HepG2 (cell line): ENCODE measurements at regions not wholly inside any gene's neighbourhood (a gene's known extent, or its start where the extent isn't known, plus 50 kb on each side); places are given as distances from the start of the nearest gene placed in this dataset.
A peak's percentile ranks its signal among the peaks of the same experiment; 100 is the strongest.
"Not testable (repeated sequence)": the region's sequence is repeated elsewhere in the genome, so short reads cannot be mapped to it uniquely, and the experiment has no call there.

ENCODE experiments used
- ATAC-seq: fragments of 200-7000 bp; cut with Tn5 transposase; 3 replicates; pipeline ENCODE4 v1.9.1; 2020; ENCODE audit warnings: mild to moderate bottlenecking, moderate library complexity
- BruUV-seq: library from RNA; stranded (reverse); fragments of 400-500 nt; replicated peaks from 2 replicates; lab custom pipeline; 2021; lab: Mats Ljungman, UMichigan
- CTCF ChIA-PET: fragments of 300-600 bp; formaldehyde crosslinking; extraction: SDS; loops from one replicate; lab custom pipeline; 2021; ENCODE audit warnings: low total read pairs, inconsistent platforms, low intra/inter-chr PET ratio; lab: Yijun Ruan, JAX
- POLR2A ChIA-PET: fragments of 350-600 bp; sonication (Branson Sonifier 250); formaldehyde crosslinking; loops from one replicate; lab custom pipeline; 2020; ENCODE audit warnings: antibody characterized with exemption, inconsistent platforms; lab: Yijun Ruan, JAX
- DNase-seq: peaks from one replicate; pipeline ENCODE4 v3.0.0-alpha.2; 2015; ENCODE audit warnings: low spot score
- FAIRE-seq: peaks from 3 replicates; lab custom pipeline; 2011; peaks lifted over from hg19 to GRCh38; lab: Jason Lieb, UNC
- H2AFZ ChIP-seq: one replicate; pipeline ENCODE4 v1.6.1; 2011; ENCODE audit warnings: low read length, inconsistent platforms
- H3K27ac ChIP-seq: fragments of 300-600 bp; 3 replicates; pipeline ENCODE4 v1.8.0; 2011; ENCODE audit warnings: mixed run types, mild to moderate bottlenecking, mixed read lengths, low read length, inconsistent platforms; ENCODE audit not compliant: insufficient read depth; ENCODE audit errors: extremely low read length
- H3K27me3 ChIP-seq, 2 experiments: fragments of 200-600 bp in 1 of 2; 2 replicates in 1 of 2; 3 replicates in 1 of 2; pipeline versions ENCODE4 v1.6.0 to v1.8.0; 2011; ENCODE audit warnings: low read length in 2 of 2, mild to moderate bottlenecking in 2 of 2, moderate library complexity in 2 of 2, inconsistent platforms in 1 of 2; ENCODE audit not compliant: insufficient read depth in 2 of 2, control insufficient read depth in 1 of 2
- H3K36me3 ChIP-seq, 2 experiments: fragments of 200-600 bp in 1 of 2; replicated peaks in 1 of 2; 2 replicates in 1 of 2; 3 replicates in 1 of 2; pipeline versions ENCODE4 v1.5.1 to v1.8.0; 2011; ENCODE audit warnings: low read length in 2 of 2, inconsistent platforms in 1 of 2; ENCODE audit not compliant: insufficient read depth in 2 of 2, control insufficient read depth in 1 of 2
- H3K4me1 ChIP-seq: 2 replicates; pipeline ENCODE4 v1.5.1; 2012; ENCODE audit warnings: low read length, inconsistent platforms; ENCODE audit not compliant: insufficient read depth
- H3K4me2 ChIP-seq: 2 replicates; pipeline ENCODE4 v1.6.0; 2011; ENCODE audit warnings: low read depth, low read length, inconsistent platforms
- H3K4me3 ChIP-seq, 3 experiments: fragments of 200-600 bp in 1 of 3; sonication (generic), shearing (Covaris generic) in 1 of 3; replicated peaks in 1 of 3; 2 replicates each; pipeline ENCODE4 v1.5.1; 2011 to 2016; ENCODE audit warnings: low read length in 3 of 3, inconsistent platforms in 2 of 3, low read depth in 2 of 3, mild to moderate bottlenecking in 2 of 3, control low read depth in 1 of 3, mixed read lengths in 1 of 3; ENCODE audit not compliant: insufficient read depth in 1 of 3
- H3K79me2 ChIP-seq: one replicate; pipeline ENCODE4 v1.6.1; 2011; ENCODE audit warnings: low read length, inconsistent platforms; ENCODE audit not compliant: insufficient read depth
- H3K9ac ChIP-seq: 2 replicates; pipeline ENCODE4 v1.6.0; 2011; ENCODE audit warnings: mild to moderate bottlenecking, low read depth, low read length, inconsistent platforms; ENCODE audit not compliant: insufficient read depth
- H3K9me3 ChIP-seq: 2 replicates; pipeline ENCODE4 v1.5.1; 2012; ENCODE audit warnings: mild to moderate bottlenecking, low read length
- H4K20me1 ChIP-seq: 2 replicates; pipeline ENCODE4 v1.6.0; 2011; ENCODE audit warnings: inconsistent platforms, mild to moderate bottlenecking, low read length, moderate library complexity; ENCODE audit not compliant: insufficient read depth
- ZNF30 ChIP-seq: sonication (generic); formaldehyde crosslinking; IDR thresholded peaks from 2 replicates; pipeline ENCODE4 v1.5.0; 2020; ENCODE audit warnings: mild to moderate bottlenecking, missing genetic modification reagents
- ZNF354B ChIP-seq: sonication (generic); formaldehyde crosslinking; IDR thresholded peaks from 2 replicates; pipeline ENCODE4 v1.8.0; 2022; ENCODE audit warnings: mild to moderate bottlenecking, missing genetic modification reagents
- WGBS: methylation state at CpG from one replicate; pipeline ENCODE4 v1.1.6; 2017; ENCODE audit warnings: low lambda C conversion rate; 5-methylcytosine and 5-hydroxymethylcytosine counted together
- in situ Hi-C: cut with HindIII; loops from 2 replicates; pipeline ENCODE4 v1.10.0; 2017; ENCODE audit warnings: low pct_unique_long_range_greater_than_20kb; ENCODE audit not compliant: extremely low pct_ligation_motif_present
- intact Hi-C: fragments of 100-400 bp; cut with micrococcal nuclease; formaldehyde crosslinking; loops from one replicate; pipeline ENCODE4 v1.10.0; 2022; ENCODE audit not compliant: unreplicated experiment

GRCh38 chr16:10283246-10283645 lies 101.0 kb upstream of the GRIN2A start:
- H3K4me2 ChIP-seq, intact Hi-C loops, H3K79me2 ChIP-seq, CTCF ChIA-PET, ATAC-seq, H3K36me3 ChIP-seq, BruUV-seq, H4K20me1 ChIP-seq, H3K4me3 ChIP-seq, H2AFZ ChIP-seq, in situ Hi-C loops, H3K9me3 ChIP-seq, DNase-seq, POLR2A ChIA-PET, H3K9ac ChIP-seq, FAIRE-seq, H3K27me3 ChIP-seq, H3K27ac ChIP-seq: not testable (repeated sequence)
- peaks cover 36% of the 10 kb centered on the region for H3K4me1 ChIP-seq
- WGBS = 38% methylated on average over 8 of the region's 8 CpGs
- 0 out of 2 replicates have a peak, but pooled peaks have one; percentile 50 for TF ChIP-seq ZNF30 (CRISPR knock-in tag)

DNA sequence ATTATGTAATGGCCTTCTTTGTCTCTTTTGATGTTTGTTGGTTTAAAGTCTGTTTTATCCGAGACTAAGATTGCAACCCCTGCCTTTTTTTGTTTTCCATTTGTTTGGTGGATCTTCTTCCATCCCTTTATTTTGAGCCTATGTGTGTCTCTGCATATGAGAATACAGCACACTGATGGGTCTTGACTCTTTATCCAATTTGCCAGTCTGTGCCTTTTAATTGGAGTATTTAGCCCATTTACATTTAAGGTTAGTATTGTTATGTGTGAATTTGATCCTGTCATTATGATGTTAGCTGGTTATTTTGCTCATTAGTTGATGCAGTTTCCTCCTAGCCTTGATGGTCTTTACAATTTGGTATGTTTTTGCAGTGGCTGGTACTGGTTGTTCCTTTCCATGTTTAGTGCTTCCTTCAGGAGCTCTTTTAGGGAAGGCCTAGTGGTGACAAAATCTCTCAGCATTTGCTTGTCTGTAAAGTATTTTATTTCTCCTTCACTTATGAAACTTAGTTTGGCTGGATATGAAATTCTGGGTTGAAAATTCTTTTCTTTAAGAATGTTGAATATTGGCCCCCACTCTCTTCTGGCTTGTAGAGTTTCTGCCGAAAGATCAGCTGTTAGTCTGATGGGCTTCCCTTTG lies 95.3 kb upstream of the ATF7IP2 start:
- peak; percentile 63; the same call in 1 of the 2 replicates for TF ChIP-seq ZNF354B (CRISPR knock-in tag)
- TF ChIP-seq, all 625 proteins: peak for 1; not testable (repeated sequence) for 624
- H3K4me3 ChIP-seq, BruUV-seq, H3K9ac ChIP-seq, DNase-seq, ATAC-seq, FAIRE-seq, in situ Hi-C loops, CTCF ChIA-PET, intact Hi-C loops, H2AFZ ChIP-seq, H3K27ac ChIP-seq, H3K79me2 ChIP-seq, H3K36me3 ChIP-seq, H3K27me3 ChIP-seq, H4K20me1 ChIP-seq, H3K4me2 ChIP-seq, POLR2A ChIA-PET: not testable (repeated sequence)
- H3K4me1 ChIP-seq = peaks cover 18% of the 10 kb centered on the region
- 43% methylated on average over 2 of the region's 2 CpGs for WGBS
- H3K9me3 ChIP-seq = peaks cover 11% of the 10 kb centered on the region
